ENCODE measurements at regions not wholly inside any gene's neighbourhood (a gene's known extent, or its start where the extent isn't known, plus 50 kb on each side); places are given as distances from the start of the nearest gene placed in this dataset.

GRCh38 chr2:199707593-199708185 lies 143.3 kb downstream of the FTCDNL1 start:
- in situ Hi-C loops (cut with MboI; ENCODE audit: low pct_unique_long_range_greater_than_20kb, low sequenced_read_pairs): no loop called here
- peak; percentile 33 for DNase-seq

- in situ Hi-C loops (cut with MboI; ENCODE audit: low pct_unique_long_range_greater_than_20kb, low sequenced_read_pairs): no loop called here
- no peak for DNase-seq
Observed at GRCh38 chr2:199705538-199705937, 145.5 kb downstream of the FTCDNL1 start.

- peak; percentile 92 for DNase-seq
Observed at GRCh38 chr2:199704358-199705238, 146.4 kb downstream of the FTCDNL1 start.

GRCh38 chr2:199703199-199703598 lies 147.8 kb downstream of the FTCDNL1 start:
- no peak for DNase-seq
- in situ Hi-C loops (cut with MboI; ENCODE audit: low pct_unique_long_range_greater_than_20kb, low sequenced_read_pairs): no loop called here

More at GRCh38 chr2:199704358-199705238, 146.4 kb downstream of the FTCDNL1 start:
- in situ Hi-C loops (cut with MboI; ENCODE audit: low pct_unique_long_range_greater_than_20kb, low sequenced_read_pairs): no loop called here

DNA sequence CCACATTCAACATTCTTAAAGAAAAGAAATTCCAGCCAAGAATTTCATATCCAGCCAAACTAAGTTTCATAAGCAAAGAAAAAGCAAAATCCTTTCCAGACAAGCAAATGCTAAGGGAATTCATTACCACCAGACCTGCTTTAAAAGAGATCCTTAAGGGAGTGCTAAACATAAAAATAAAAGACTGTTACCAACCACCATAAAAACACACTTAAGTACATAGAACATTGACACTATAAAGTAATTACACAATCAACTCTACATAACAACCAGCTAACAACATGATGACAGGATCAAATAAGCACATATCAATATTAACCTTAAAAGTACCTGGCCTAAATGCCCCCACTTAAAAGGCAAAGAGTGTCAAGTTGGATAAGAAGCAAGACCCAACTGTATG lies 153.5 kb downstream of the FTCDNL1 start:
- in situ Hi-C loops (cut with MboI; ENCODE audit: low pct_unique_long_range_greater_than_20kb, low sequenced_read_pairs): no loop called here
- no peak for DNase-seq

- no peak for DNase-seq
- in situ Hi-C loops (cut with MboI; ENCODE audit: low pct_unique_long_range_greater_than_20kb, low sequenced_read_pairs): no loop called here
Observed at GRCh38 chr2:199696048-199696447, 154.9 kb downstream of the FTCDNL1 start.

GRCh38 chr2:199693861-199694260 lies 157.1 kb downstream of the FTCDNL1 start:
- in situ Hi-C loops (cut with MboI; ENCODE audit: low pct_unique_long_range_greater_than_20kb, low sequenced_read_pairs): no loop called here
- DNase-seq: no peak

GRCh38 chr2:199692489-199692888 lies 158.5 kb downstream of the FTCDNL1 start:
- in situ Hi-C loops (cut with MboI; ENCODE audit: low pct_unique_long_range_greater_than_20kb, low sequenced_read_pairs): no loop called here
- DNase-seq: no peak

DNA sequence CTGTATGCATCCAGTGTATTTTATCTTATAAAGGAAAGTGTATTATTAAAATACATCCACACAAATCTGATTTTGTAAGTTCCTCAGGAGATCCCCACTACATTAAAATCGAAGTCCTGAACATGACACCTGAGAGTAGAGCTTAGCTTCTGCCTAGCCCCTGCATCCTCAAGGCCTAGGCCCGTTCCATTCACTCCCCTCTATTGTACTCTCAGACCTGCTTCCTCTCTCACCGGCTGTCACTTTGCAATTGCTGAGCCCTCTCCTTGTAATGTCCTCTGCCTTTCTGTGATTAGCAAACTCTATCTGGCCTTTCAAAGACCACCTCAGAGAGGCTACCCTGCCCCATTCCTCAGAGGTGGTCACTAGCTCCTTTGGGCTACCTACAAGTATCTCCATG lies 160.8 kb downstream of the FTCDNL1 start:
- in situ Hi-C loops (cut with MboI; ENCODE audit: low pct_unique_long_range_greater_than_20kb, low sequenced_read_pairs): no loop called here
- no peak for DNase-seq

- in situ Hi-C loops (cut with MboI; ENCODE audit: low pct_unique_long_range_greater_than_20kb, low sequenced_read_pairs): no loop called here
- DNase-seq: no peak
Observed at GRCh38 chr2:199685669-199686068, 165.3 kb downstream of the FTCDNL1 start.

GRCh38 chr2:199684832-199685231 lies 166.2 kb downstream of the FTCDNL1 start:
- no peak for DNase-seq
- in situ Hi-C loops (cut with MboI; ENCODE audit: low pct_unique_long_range_greater_than_20kb, low sequenced_read_pairs): no loop called here

DNA sequence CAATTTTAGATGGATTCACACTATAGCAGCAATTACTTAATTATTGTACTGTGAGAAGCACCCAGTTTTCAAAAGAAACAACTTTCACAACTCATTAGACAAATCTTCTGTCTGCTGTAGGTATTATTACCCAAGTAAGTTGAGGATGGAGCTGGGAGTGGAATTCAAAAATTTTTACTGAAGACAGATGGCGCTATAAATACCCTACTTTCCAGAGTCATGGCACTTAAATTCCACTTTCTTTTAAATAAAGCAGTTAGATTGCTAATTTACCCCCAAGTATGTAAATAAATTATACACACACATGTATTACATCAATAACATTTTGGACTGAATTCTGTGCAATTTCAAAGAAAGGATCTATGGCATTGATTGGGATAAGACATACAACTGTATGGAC lies 166.8 kb downstream of the FTCDNL1 start:
- DNase-seq: no peak
- in situ Hi-C loops (cut with MboI; ENCODE audit: low pct_unique_long_range_greater_than_20kb, low sequenced_read_pairs): no loop called here

DNA sequence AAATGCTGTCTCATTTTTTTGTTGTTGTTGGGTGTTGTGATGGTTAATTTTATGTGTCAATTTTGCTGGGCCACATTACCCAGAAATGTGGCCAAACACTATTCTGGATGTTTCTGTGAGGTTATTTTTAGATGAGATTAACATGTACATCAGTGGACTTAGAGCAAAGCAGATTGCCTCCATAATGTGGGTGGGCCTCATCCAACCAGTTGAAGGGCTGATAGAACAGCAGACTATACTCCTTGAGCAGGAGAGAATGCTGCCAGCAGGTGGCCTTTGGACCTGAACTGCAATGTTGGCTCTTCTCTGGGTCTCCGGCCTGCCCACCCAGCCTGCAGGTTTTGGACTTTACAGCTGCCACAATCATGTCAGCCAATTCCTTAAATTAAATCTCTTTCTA lies 169.0 kb downstream of the FTCDNL1 start:
- in situ Hi-C loops (cut with MboI; ENCODE audit: low pct_unique_long_range_greater_than_20kb, low sequenced_read_pairs): no loop called here
- DNase-seq: no peak

DNA sequence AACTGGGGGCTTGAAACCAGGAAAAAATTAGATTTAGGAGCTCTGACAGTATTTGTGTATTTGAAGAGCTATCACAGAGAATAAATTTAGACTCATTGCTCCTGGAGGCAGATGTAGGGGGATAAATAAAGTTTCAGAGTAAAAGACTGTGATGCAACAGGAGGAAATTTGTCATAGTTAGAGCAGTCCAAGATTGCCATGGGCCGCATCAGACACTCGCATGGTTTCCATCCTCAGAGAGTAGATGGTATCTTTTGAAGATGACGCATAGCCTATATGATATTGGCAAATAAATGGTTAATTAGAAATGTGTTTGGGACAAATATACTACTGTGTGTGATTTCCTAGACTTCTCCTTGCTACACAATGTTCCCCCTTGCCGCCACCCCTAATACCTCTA lies 170.5 kb downstream of the FTCDNL1 start:
- DNase-seq: no peak
- in situ Hi-C loops (cut with MboI; ENCODE audit: low pct_unique_long_range_greater_than_20kb, low sequenced_read_pairs): no loop called here

DNA sequence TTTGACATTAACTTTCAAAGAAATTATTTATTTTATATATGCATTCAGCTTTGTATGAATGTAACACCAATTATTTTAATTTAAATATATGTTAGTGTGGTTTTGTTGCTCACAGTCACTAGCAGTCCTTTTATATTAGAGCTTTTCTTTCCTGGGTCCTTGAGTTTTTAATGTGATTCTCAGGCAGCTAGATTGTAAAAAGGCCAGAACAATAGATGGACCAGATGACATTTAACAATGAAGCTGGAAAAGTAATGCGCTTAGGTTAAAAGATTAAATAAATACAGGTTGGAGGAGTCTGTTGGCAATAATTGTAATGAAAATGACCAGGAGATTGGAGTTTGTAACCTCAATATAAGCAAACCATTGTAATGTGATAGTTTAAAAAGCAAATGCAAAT lies 171.1 kb downstream of the FTCDNL1 start:
- in situ Hi-C loops (cut with MboI; ENCODE audit: low pct_unique_long_range_greater_than_20kb, low sequenced_read_pairs): no loop called here
- DNase-seq: no peak

GRCh38 chr2:199677881-199678280 lies 173.1 kb downstream of the FTCDNL1 start:
- in situ Hi-C loops (cut with MboI; ENCODE audit: low pct_unique_long_range_greater_than_20kb, low sequenced_read_pairs): no loop called here
- DNase-seq: no peak

GRCh38 chr2:199668645-199669044 lies 182.3 kb downstream of the FTCDNL1 start:
- no peak for DNase-seq
- in situ Hi-C loops (cut with MboI; ENCODE audit: low pct_unique_long_range_greater_than_20kb, low sequenced_read_pairs): no loop called here

DNA sequence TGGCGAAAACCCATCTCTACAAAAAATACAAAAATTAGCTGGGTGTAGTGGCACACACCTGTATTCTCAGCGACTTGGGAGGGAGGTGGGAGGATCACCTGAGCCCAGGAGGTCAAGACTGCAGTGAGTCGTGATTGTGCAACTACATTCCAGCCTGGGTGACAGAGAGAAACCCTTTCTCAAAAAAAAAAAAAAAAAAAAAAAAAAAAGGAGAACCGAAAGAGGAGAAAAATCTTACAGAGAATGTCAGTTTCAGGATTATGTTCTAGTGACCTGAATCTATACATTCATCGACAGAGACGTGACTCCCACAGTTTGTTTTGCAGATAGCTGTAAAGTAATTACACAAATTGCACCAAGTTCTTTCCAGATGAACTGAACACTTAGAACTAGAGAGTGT lies 187.8 kb downstream of the FTCDNL1 start:
- peak; percentile 28 for DNase-seq
- in situ Hi-C loops (cut with MboI; ENCODE audit: low pct_unique_long_range_greater_than_20kb, low sequenced_read_pairs): no loop called here

DNA sequence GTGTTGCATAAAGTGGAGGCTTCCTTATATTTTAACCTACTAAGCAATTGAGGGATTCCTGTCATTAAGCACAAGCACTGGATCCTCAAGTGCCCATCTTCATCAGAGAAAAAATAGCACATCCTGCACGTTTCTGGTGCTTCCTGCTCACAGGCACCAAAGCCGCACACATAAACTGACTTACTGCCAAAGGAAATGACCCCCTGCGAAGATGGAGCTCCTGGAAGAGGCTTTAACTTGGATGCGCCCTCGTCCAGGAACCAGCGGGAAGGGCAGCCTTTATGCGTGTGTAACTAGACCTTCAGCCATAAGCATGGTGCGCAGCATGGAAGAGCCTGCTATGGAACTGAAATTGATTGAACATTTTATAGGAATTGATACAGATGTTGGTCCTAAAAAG lies 188.7 kb downstream of the FTCDNL1 start:
- in situ Hi-C loops (cut with MboI; ENCODE audit: low pct_unique_long_range_greater_than_20kb, low sequenced_read_pairs): no loop called here

GRCh38 chr2:199660167-199660566 lies 190.8 kb downstream of the FTCDNL1 start:
- in situ Hi-C loops (cut with MboI; ENCODE audit: low pct_unique_long_range_greater_than_20kb, low sequenced_read_pairs): no loop called here
- no peak for DNase-seq

More for the DNA sequence above, 188.7 kb downstream of the FTCDNL1 start:
- DNase-seq: peak; percentile 15

DNA sequence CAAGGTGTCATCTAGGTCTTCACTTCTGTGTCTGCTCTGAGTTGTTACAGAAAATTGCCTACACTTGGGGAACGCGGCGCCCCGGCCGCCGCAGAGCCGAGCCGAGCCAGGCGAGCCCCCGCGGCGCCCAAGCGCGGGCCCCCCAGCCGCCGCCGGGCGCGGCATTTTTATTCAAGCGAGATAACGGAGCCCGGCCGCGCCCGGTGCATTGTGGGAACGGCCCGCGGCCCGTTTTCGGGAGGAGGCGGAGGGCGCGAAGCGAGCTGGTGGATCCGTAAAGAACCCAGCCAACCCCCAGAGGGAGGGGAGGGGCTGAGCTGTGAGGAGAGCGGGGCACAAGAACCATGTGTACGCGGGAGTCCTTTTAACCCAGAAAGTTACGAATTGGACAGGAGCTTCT lies 191.8 kb downstream of the FTCDNL1 start:
- in situ Hi-C loops (cut with MboI; ENCODE audit: low pct_unique_long_range_greater_than_20kb, low sequenced_read_pairs): no loop called here
- no peak for DNase-seq
